HT1080 (cell line): ENCODE measurements at regions not wholly inside any gene's neighbourhood (a gene's known extent, or its start where the extent isn't known, plus 50 kb on each side); places are given as distances from the start of the nearest gene placed in this dataset.
"Not testable (repeated sequence)": the region's sequence is repeated elsewhere in the genome, so short reads cannot be mapped to it uniquely, and the experiment has no call there.

ENCODE experiments used
- DNase-seq: peaks from one replicate; pipeline ENCODE4 v3.0.0-alpha.2; 2015; ENCODE audit warnings: low read depth

DNA sequence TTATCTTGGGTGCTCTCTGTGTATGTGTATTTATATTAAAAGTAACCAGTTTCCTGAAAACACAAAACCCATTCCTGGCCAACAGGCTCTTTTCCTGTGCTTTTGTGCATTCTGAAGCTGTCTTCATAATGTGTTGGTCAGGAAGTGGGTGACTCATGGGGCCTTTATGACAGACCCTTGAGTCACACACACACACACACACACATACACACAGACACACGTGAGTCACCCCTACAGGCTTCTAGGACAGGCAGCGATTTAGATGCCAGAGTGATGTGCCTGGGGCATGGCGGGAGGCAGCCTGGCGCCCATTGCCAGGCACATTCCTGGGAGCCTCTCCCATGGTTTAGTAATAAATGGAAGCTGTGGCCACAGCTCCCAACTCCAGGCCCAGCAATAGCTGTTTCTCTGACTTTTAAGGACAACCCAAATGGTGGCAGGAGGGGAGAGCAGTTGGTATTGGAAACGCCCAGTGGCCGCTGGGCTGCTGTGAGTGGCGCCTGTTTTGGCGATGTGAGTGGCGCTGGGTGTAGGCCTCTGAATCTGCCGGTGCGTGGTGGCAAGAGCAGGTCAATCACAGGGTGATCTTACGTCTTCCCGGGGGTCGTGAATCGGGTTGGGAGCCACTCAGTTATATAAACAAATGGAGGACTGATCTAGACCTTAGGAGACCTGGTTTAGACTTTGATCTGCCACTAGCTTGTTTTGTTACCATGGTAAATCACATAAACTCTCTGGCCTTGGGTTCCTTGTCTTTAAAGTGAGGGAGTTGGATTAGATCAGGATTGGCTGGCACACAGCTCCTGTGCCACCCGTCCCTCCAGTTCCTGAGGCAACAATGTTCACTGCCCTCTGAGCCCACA, 150.7 kb upstream of the DLX2 start:
- peak; percentile 100 for DNase-seq

- no peak for DNase-seq
Observed at GRCh38 chr2:172256886-172257285, 154.2 kb upstream of the DLX2 start.

GRCh38 chr2:172259827-172260226, 157.1 kb upstream of the DLX2 start:
- no peak for DNase-seq

DNA sequence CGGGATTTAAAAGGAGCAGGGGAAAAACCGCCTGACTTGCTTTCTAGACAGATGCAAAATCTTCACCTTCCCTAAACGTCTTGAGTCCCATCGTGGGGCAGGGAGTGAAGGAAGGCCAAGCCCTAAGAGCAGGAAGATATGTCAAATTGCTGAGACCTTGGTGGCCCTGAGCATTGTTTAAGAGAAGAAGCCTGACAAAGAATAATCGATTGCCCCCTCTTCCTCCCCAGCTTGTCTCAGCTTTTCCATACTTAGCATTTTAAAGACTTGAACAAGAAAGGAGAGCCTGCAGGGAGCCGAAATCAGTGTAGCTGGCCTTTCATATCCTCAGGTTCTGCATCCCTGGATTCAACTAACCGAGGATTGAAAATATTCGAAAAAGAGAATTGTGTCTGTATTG, 157.6 kb upstream of the DLX2 start:
- no peak for DNase-seq

DNA sequence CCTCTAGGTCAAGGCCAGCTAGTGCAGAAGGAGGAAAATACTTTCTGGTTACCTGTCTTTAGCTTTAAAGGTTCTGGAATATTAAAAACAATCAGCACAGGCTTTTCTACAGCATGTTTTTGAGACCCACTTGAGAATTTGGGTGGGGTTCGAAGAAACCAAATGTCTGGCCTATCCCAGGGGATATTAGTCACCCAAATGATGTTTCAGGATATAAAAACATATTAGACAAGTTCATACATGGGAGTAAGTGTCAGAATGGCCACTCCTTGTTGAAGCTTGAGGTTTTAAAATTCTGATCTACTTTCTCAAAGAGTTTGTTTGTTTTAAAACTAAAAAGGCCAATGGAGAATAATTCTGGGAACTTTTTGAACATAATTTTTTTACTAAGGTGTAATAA, 158.6 kb upstream of the DLX2 start:
- no peak for DNase-seq

- DNase-seq, result no peak
Observed at GRCh38 chr2:172262486-172262885, 159.8 kb upstream of the DLX2 start.

DNA sequence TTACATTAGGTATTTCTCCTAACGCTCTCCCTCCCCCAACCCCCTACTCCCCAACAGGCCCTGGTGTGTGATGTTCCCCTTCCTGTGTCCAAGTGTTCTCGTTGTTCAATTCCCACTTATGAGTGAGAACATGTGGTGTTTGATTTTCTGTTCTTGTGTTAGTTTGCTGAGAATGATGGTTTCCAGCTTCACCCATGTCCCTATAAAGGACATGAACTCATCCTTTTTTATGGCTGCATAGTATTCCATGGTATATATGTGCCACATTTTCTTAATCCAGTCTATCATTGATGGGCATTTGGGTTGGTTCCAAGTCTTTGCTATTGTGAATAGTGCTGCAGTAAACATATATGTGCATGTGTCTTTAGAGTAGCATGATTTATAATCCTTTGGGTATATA, 162.1 kb upstream of the DLX2 start:
- DNase-seq, result not testable (repeated sequence)

GRCh38 chr2:172269507-172270244, 157.7 kb upstream of the ITGA6 start:
- not testable (repeated sequence) for DNase-seq

GRCh38 chr2:172270278-172271079, 156.9 kb upstream of the ITGA6 start:
- no peak for DNase-seq

DNA sequence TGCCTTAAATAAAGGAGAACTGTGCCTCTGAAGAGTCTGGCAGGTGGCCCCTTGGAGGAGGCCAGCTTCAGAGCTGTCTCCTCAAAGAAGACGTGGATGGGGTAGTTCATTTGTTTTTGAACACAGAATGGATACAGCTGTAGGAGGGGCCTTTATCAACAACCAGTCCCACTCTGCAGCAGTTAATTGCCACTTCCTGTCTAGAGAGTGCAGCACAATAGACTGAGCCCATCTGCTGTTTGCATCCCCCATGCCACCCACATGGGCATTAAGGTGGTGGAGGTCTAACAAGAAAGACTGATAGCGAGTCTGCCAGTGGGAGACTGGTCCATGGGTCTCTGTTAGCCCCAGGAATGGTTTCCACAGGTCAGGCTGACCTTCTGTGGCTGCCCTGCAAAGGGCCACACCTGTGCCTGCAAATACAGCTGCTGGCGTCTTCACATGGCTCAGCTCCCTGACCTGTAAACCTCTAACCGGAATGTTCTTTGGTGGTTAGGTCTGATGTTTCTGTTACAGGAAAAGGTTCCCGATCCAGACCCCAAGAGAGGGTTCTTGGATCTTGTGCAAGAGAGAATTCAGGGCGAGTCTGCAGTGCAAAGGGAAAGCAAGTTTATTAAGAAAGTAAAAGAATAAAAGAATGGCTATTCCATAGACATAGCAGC, 153.3 kb upstream of the ITGA6 start:
- DNase-seq, result no peak

DNA sequence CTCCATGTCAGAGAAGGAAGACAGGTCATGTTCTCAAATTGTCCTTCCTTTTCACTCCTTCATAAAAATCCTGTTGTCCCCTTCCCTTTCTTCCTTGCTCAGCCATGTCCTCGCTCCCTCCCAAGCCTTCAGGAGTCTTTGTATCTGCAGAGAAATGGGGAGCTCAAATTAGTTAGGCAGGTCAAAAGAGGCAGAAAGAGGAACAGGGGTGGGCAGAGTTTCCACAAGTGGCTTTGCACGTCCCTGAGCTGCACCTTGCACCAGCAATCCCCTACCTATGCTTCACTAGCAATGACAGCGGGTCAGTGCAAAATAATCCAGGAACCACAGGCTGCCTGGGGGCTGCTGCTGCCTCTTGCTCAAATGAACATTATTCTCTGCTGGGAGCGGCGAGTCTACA, 152.1 kb upstream of the ITGA6 start:
- no peak for DNase-seq

GRCh38 chr2:172276961-172277360, 150.4 kb upstream of the ITGA6 start:
- DNase-seq, result no peak

- no peak for DNase-seq
Observed at GRCh38 chr2:172278667-172279066, 148.7 kb upstream of the ITGA6 start.

DNA sequence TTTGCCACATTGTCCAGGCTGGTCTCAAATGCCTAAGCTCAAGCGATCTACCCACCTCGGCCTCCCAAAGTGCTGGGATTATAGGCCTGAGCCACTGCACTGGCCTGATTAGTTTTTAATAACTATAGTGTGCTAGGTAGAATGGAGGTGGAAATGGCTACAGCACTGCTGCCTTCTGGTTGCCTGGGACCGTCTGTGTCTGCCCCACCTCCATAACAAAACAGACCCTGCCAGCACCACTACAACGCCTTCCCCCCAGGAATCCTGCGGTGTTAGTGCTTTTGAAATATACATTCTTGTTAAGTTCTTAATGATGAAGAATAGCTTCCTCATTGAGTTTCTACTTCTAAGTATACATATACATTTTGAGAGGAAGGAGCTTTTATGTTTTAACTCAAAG, 148.2 kb upstream of the ITGA6 start:
- DNase-seq, result no peak

GRCh38 chr2:172279813-172280212, 147.6 kb upstream of the ITGA6 start:
- no peak for DNase-seq

DNA sequence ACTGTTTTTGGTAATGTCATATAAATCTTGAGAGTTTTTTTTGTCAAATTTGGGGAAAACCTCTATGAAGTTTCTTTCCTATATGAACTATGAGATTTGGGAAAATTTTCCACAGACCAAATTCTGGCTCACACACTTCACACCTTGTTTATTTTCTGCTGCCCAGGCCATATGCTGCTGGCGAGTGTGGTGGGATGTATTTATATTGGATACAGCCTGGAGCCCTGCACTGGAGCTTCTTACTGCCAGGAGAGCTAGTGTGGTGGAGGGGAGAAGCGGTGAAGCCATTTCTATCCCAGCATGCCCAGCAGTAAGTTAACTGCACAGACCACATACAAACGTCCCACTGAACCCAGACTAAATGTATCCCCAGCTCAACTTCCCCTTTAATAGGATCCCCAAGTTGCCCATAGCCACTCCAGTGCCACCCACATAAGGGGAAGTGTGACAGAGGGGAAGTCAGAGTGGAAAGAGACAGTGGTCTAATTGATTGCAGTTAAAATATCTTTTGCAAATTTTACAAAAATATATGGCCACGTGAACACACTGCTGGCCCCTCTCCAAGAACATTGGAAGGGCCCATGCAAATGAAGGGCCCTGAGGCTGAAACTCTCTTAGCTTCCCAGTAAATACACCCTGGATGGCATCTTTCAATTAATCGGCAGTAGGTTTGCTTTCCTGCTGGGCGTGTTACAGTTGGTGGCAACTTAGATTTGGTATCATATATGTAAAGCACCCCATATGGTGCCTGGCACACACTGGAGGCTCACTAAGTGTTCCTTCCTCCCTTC, 146.6 kb upstream of the ITGA6 start:
- no peak for DNase-seq

GRCh38 chr2:172281648-172282570, 145.5 kb upstream of the ITGA6 start:
- peak; percentile 84 for DNase-seq

DNA sequence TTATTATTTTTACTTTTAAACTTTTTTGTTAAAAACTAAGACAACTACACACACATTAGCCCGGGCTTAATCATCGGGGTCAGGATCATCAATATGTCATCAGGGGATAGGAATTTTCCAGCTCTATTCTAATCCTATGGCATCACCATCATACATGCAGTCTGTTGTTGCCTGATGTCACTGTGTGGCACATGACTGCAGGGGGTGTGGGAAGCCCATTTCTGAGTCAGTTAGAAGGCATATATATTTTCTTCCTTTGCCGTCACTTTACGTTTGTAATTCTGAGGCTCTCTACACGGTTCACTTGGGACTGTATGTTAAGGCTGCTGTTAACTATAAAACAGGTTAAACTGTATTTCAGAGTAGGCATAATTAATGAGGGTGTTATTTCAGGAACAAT, 144.4 kb upstream of the ITGA6 start:
- peak; percentile 91 for DNase-seq

- DNase-seq, result peak; percentile 34
Observed at GRCh38 chr2:172283476-172283875, 143.9 kb upstream of the ITGA6 start.
